ENCODE measurements at regions not wholly inside any gene's neighbourhood (a gene's known extent, or its start where the extent isn't known, plus 50 kb on each side); places are given as distances from the start of the nearest gene placed in this dataset.

- TF ChIP-seq, protein P1, sequence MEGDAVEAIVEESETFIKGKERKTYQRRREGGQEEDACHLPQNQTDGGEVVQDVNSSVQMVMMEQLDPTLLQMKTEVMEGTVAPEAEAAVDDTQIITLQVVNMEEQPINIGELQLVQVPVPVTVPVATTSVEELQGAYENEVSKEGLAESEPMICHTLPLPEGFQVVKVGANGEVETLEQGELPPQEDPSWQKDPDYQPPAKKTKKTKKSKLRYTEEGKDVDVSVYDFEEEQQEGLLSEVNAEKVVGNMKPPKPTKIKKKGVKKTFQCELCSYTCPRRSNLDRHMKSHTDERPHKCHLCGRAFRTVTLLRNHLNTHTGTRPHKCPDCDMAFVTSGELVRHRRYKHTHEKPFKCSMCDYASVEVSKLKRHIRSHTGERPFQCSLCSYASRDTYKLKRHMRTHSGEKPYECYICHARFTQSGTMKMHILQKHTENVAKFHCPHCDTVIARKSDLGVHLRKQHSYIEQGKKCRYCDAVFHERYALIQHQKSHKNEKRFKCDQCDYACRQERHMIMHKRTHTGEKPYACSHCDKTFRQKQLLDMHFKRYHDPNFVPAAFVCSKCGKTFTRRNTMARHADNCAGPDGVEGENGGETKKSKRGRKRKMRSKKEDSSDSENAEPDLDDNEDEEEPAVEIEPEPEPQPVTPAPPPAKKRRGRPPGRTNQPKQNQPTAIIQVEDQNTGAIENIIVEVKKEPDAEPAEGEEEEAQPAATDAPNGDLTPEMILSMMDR (IDR thresholded peaks at IDR 0.05; ENCODE audit: insufficient read depth, low read depth, low read length) = no peak
- DNase-seq (ENCODE audit: low read depth) = no peak
- H3K4me3 ChIP-seq (ENCODE audit: low read depth, low read length) = no peak overlapping the region
Measured at GRCh38 chr11:128262463-128263345, 324.7 kb downstream of the ETS1 start.

DNA sequence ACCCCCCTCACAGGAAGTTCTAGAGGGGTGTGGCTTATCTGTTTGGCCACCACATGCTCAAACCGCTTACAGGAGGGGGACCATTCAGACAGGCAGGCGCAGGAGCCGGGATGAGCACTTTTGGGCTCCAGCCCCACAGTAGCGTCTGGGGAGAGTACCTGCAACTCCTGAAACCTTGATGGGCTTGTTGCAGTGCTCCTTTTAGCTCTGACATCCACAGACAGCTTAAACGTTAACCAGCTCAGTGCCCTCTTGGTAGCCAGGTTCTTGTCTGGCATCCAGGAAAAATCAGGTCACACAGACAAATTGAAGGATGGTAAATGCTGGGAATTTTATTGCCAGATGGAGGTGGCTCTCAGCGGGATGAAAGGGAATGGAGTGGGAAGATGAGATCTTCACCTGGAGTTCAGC, 326.3 kb downstream of the ETS1 start:
- TF ChIP-seq, protein P1 (IDR thresholded peaks at IDR 0.05; ENCODE audit: insufficient read depth, low read depth, low read length) = no peak
- DNase-seq (ENCODE audit: low read depth) = no peak
- no peak overlapping the region for H3K4me3 ChIP-seq (ENCODE audit: low read depth, low read length)

- TF ChIP-seq, protein P1 (IDR thresholded peaks at IDR 0.05; ENCODE audit: insufficient read depth, low read depth, low read length) = no peak
- DNase-seq (ENCODE audit: low read depth) = no peak
- no peak overlapping the region for H3K4me3 ChIP-seq (ENCODE audit: low read depth, low read length)
Measured at GRCh38 chr11:128260398-128260797, 327.0 kb downstream of the ETS1 start.

GRCh38 chr11:128259816-128260215, 327.5 kb downstream of the ETS1 start:
- no peak for DNase-seq (ENCODE audit: low read depth)
- H3K4me3 ChIP-seq (ENCODE audit: low read depth, low read length) = no peak overlapping the region
- TF ChIP-seq, protein P1 (IDR thresholded peaks at IDR 0.05; ENCODE audit: insufficient read depth, low read depth, low read length) = no peak

DNA sequence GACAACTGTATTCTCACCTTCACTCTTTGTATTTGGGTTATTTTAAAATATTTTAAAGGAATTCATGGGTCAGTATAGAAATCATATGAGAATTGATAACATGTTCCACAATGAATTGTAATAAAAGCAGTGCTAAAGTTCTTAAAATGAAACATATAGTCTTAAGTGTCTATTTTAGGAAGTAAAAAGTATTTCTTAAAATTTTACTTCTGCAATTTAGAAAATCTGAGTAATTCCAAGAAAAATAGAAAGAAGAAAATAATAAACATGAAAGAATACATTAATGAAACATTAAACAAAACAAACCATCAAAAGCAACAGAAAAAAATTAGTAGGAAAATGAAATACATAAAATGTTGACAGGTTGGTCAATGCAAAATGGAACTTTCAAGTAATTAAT, 332.4 kb downstream of the ETS1 start:
- DNase-seq (ENCODE audit: low read depth) = no peak
- TF ChIP-seq, protein P1 (IDR thresholded peaks at IDR 0.05; ENCODE audit: insufficient read depth, low read depth, low read length) = no peak
- H3K4me3 ChIP-seq (ENCODE audit: low read depth, low read length) = no peak overlapping the region

DNA sequence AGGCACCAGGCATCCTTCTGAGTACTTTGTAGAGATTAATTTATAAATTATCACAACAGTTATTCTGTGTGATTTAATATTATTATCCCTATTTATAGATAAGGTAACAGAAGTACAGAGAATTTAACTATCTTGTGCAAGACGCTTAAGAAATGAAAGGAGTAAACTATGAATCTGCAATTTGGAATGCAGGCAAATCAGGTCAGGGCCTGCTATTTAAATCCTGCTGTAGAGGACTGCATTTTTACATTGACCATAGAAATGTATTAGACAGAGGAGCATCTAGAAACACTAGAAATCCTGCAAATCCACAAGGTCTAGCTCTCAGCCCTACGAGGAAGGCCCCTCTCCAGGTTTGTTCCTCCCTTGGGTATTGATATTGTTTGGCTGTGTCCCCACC, 336.2 kb downstream of the ETS1 start:
- DNase-seq (ENCODE audit: low read depth) = peak; percentile 67
- H3K4me3 ChIP-seq (ENCODE audit: low read depth, low read length) = no peak overlapping the region
- TF ChIP-seq, protein P1 (IDR thresholded peaks at IDR 0.05; ENCODE audit: insufficient read depth, low read depth, low read length) = no peak

Measured in fibroblast of villous mesenchyme (primary cell).